ENCODE measurements at regions not wholly inside any gene's neighbourhood (a gene's known extent, or its start where the extent isn't known, plus 50 kb on each side); places are given as distances from the start of the nearest gene placed in this dataset.

DNA sequence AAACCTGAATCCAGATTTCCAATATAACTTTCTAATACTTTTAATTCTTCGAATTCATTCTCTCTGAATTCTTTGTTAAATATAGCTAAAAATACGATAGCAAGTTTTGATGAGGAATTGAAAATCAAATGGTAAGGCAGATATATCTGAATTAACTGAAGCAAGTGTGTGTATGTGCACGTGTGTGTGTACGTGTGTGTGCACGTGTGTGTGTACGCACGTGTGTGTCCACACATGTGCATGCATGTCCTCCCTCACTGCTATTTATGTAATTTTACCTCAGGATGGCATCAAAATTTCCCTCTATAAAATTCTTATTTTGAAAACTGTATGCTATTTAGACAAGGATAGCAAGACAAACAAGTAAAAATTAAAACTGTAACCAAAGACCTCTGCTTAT lies 961.3 kb upstream of the CNTN5 start:
- no peaks in the 10 kb centered on the region for H4K20me1 ChIP-seq (ENCODE audit: insufficient read depth, low read length)
- H3K27ac ChIP-seq (ENCODE audit: low read depth, low read length), result no peak overlapping the region
- H3K79me2 ChIP-seq (ENCODE audit: insufficient read depth, low read length), result no peaks in the 10 kb centered on the region
- H2AFZ ChIP-seq (ENCODE audit: low read length), result no peak overlapping the region
- no peak overlapping the region for H3K4me3 ChIP-seq (ENCODE audit: insufficient read depth, low read length)
- no peaks in the 10 kb centered on the region for H3K9me3 ChIP-seq (ENCODE audit: low read depth, low read length)
- H3K36me3 ChIP-seq (ENCODE audit: insufficient read depth, low read length), result no peaks in the 10 kb centered on the region
- TF ChIP-seq, protein P1, sequence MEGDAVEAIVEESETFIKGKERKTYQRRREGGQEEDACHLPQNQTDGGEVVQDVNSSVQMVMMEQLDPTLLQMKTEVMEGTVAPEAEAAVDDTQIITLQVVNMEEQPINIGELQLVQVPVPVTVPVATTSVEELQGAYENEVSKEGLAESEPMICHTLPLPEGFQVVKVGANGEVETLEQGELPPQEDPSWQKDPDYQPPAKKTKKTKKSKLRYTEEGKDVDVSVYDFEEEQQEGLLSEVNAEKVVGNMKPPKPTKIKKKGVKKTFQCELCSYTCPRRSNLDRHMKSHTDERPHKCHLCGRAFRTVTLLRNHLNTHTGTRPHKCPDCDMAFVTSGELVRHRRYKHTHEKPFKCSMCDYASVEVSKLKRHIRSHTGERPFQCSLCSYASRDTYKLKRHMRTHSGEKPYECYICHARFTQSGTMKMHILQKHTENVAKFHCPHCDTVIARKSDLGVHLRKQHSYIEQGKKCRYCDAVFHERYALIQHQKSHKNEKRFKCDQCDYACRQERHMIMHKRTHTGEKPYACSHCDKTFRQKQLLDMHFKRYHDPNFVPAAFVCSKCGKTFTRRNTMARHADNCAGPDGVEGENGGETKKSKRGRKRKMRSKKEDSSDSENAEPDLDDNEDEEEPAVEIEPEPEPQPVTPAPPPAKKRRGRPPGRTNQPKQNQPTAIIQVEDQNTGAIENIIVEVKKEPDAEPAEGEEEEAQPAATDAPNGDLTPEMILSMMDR (IDR thresholded peaks at IDR 0.05; ENCODE audit: extremely low read depth, low read depth, low read length), result no peak
- H3K27me3 ChIP-seq (ENCODE audit: insufficient read depth, low read length), result no peaks in the 10 kb centered on the region
- no peak overlapping the region for H3K4me2 ChIP-seq (ENCODE audit: insufficient read depth, low read length)
- H3K4me1 ChIP-seq (ENCODE audit: insufficient read depth, low read length), result no peaks in the 10 kb centered on the region
- DNase-seq (ENCODE audit: insufficient read length, low spot score, missing footprints), result no peak

DNA sequence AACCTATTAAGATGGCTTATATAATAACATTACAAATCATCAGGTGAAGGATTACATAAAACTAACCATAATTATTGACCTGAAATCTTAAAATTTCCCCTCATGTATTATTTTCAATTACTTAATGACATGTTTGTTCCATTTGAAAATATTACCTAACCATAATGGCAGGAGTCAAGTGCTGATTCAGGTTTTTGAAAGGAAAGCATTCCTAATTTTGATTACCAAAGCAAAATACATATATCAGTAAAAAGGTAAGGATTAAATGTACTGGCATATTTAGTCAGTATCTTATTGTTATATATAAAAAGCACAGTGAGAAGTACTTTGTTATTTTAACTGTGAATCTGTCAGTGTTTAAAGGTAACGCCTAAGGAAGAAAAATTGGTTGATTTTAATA lies 960.0 kb upstream of the CNTN5 start:
- Histone ChIP-seq H4K20me1 (ENCODE audit: insufficient read depth, low read length) (no peaks in the 10 kb centered on the region), H3K79me2 (ENCODE audit: insufficient read depth, low read length) (no peaks in the 10 kb centered on the region), H3K4me3 (ENCODE audit: insufficient read depth, low read length) (no peak overlapping the region), H3K4me2 (ENCODE audit: insufficient read depth, low read length) (no peak overlapping the region), H2AFZ (ENCODE audit: low read length) (no peak overlapping the region), H3K27me3 (ENCODE audit: insufficient read depth, low read length) (no peaks in the 10 kb centered on the region), H3K4me1 (ENCODE audit: insufficient read depth, low read length) (no peaks in the 10 kb centered on the region), H3K36me3 (ENCODE audit: insufficient read depth, low read length) (no peaks in the 10 kb centered on the region), H3K27ac (ENCODE audit: low read depth, low read length) (no peak overlapping the region), H3K9me3 (ENCODE audit: low read depth, low read length) (no peaks in the 10 kb centered on the region)
- TF ChIP-seq, protein P1 (IDR thresholded peaks at IDR 0.05; ENCODE audit: extremely low read depth, low read depth, low read length), result no peak
- DNase-seq (ENCODE audit: insufficient read length, low spot score, missing footprints), result no peak

DNA sequence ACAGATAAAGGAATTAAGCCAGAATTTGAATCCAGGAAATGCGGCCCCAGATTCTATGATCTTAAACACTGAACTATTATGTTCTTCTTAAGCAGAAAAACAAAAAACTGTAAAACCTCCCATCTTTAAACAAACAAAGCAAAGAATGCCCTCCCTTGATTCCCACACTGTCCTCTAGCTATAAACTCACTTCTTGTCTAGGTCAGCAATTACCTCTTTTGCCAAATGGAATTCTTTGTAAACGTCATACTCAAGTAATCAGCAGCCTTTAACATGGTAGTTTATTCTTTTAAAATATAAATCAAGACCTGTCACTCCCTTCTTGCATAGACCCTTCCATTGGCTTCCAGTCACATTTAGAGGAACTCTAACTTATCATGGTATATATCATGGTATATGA lies 958.9 kb upstream of the CNTN5 start:
- no peak for DNase-seq (ENCODE audit: insufficient read length, low spot score, missing footprints)
- Histone ChIP-seq H3K9me3 (ENCODE audit: low read depth, low read length) (no peaks in the 10 kb centered on the region), H2AFZ (ENCODE audit: low read length) (no peak overlapping the region), H3K4me1 (ENCODE audit: insufficient read depth, low read length) (no peaks in the 10 kb centered on the region), H3K79me2 (ENCODE audit: insufficient read depth, low read length) (no peaks in the 10 kb centered on the region), H4K20me1 (ENCODE audit: insufficient read depth, low read length) (no peaks in the 10 kb centered on the region), H3K27me3 (ENCODE audit: insufficient read depth, low read length) (no peaks in the 10 kb centered on the region), H3K27ac (ENCODE audit: low read depth, low read length) (no peak overlapping the region), H3K36me3 (ENCODE audit: insufficient read depth, low read length) (no peaks in the 10 kb centered on the region), H3K4me2 (ENCODE audit: insufficient read depth, low read length) (no peak overlapping the region), H3K4me3 (ENCODE audit: insufficient read depth, low read length) (no peak overlapping the region)
- TF ChIP-seq, protein P1 (IDR thresholded peaks at IDR 0.05; ENCODE audit: extremely low read depth, low read depth, low read length), result no peak

DNA sequence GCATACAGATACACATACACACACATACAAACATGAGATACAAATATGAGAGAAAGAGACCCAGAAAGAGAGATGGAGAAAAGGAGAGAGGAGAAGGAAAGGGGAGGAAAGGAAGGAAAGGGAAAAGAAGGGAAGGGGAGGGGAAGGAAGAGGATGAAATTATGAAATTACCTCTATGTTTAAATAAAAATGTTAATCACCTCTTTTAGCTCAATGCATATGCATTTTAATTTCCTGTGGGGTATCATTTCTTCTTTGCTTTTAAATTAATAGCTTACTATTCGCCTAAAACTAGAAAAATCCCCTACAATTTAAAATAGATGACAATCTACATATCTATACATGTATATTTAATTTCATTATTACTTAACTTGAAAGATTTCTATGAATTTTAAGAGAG lies 958.0 kb upstream of the CNTN5 start:
- Histone ChIP-seq H3K27ac (ENCODE audit: low read depth, low read length) (no peak overlapping the region), H3K79me2 (ENCODE audit: insufficient read depth, low read length) (no peaks in the 10 kb centered on the region), H4K20me1 (ENCODE audit: insufficient read depth, low read length) (no peaks in the 10 kb centered on the region), H3K27me3 (ENCODE audit: insufficient read depth, low read length) (no peaks in the 10 kb centered on the region), H2AFZ (ENCODE audit: low read length) (no peak overlapping the region), H3K9me3 (ENCODE audit: low read depth, low read length) (no peaks in the 10 kb centered on the region), H3K4me2 (ENCODE audit: insufficient read depth, low read length) (no peak overlapping the region), H3K4me1 (ENCODE audit: insufficient read depth, low read length) (no peaks in the 10 kb centered on the region), H3K36me3 (ENCODE audit: insufficient read depth, low read length) (no peaks in the 10 kb centered on the region), H3K4me3 (ENCODE audit: insufficient read depth, low read length) (no peak overlapping the region)
- TF ChIP-seq, protein P1 (IDR thresholded peaks at IDR 0.05; ENCODE audit: extremely low read depth, low read depth, low read length), result no peak
- no peak for DNase-seq (ENCODE audit: insufficient read length, low spot score, missing footprints)

Measured in osteoblast (primary cell).